H1 (cell line): ENCODE measurements at regions not wholly inside any gene's neighbourhood (a gene's known extent, or its start where the extent isn't known, plus 50 kb on each side); places are given as distances from the start of the nearest gene placed in this dataset.

Source experiments
- CTCF ChIA-PET: fragments of 300-600 bp; sonication (Branson Sonifier 250); formaldehyde crosslinking; loops from one replicate; lab custom pipeline; 2021; ENCODE audit not compliant: partially characterized antibody; lab: Charles Lee
- POLR2A ChIA-PET: fragments of 300-600 bp; sonication (Branson Sonifier 250); formaldehyde crosslinking; loops from one replicate; lab custom pipeline; 2021; ENCODE audit warnings: inconsistent platforms; ENCODE audit not compliant: partially characterized antibody; lab: Charles Lee
- DNase-seq, 2 experiments: peaks; one replicate each; pipeline versions ENCODE4 v3.0.0 to v3.0.0-alpha.2; 2010 to 2022; ENCODE audit warnings: low spot score in 2 of 2, low read depth in 1 of 2, mixed read lengths in 1 of 2
- FAIRE-seq: peaks from 2 replicates; lab custom pipeline; 2011; peaks lifted over from hg19 to GRCh38; lab: Jason Lieb, UNC
- H2AFZ ChIP-seq: 2 replicates; pipeline ENCODE4 v1.8.1; 2012; ENCODE audit warnings: low read length, inconsistent platforms
- H2AK5ac ChIP-seq: 2 replicates; pipeline ENCODE4 v1.6.1; 2013; ENCODE audit warnings: low read depth, low read length
- H2BK120ac ChIP-seq: replicated peaks from 2 replicates; pipeline ENCODE3; 2013; ENCODE audit warnings: low read depth, low read length, inconsistent platforms
- H2BK12ac ChIP-seq: 2 replicates; pipeline ENCODE4 v1.6.1; 2013; ENCODE audit warnings: low read depth, low read length
- H2BK15ac ChIP-seq: 2 replicates; pipeline ENCODE4 v1.6.1; 2013; ENCODE audit warnings: low read length
- H2BK20ac ChIP-seq: 2 replicates; pipeline ENCODE4 v1.6.1; 2013; ENCODE audit warnings: low read length
- H2BK5ac ChIP-seq: 2 replicates; pipeline ENCODE4 v1.6.1; 2013; ENCODE audit warnings: low read depth, low read length
- H3K14ac ChIP-seq: 2 replicates; pipeline ENCODE4 v1.6.1; 2013; ENCODE audit warnings: inconsistent platforms; ENCODE audit not compliant: insufficient read length
- H3K18ac ChIP-seq: 2 replicates; pipeline ENCODE4 v1.6.1; 2013; ENCODE audit warnings: low read length; ENCODE audit errors: extremely low read depth
- H3K23ac ChIP-seq: 2 replicates; pipeline ENCODE4 v1.6.1; 2013; ENCODE audit warnings: inconsistent platforms; ENCODE audit not compliant: insufficient read length
- H3K23me2 ChIP-seq: 2 replicates; pipeline ENCODE4 v1.6.1; 2013; ENCODE audit warnings: low read depth, low read length
- H3K27ac ChIP-seq: 2 replicates; pipeline ENCODE4 v1.6.1; 2011; ENCODE audit warnings: low read depth, low read length, inconsistent platforms
- H3K27me3 ChIP-seq, 4 experiments: replicated peaks in 1 of 4; 1 replicate in 1 of 4; 2 replicates in 3 of 4; pipeline versions ENCODE4 v1.6.1 to v1.8.1; 2011 to 2013; ENCODE audit warnings: low read length in 3 of 4, mild to moderate bottlenecking in 3 of 4, inconsistent platforms in 2 of 4, mixed read lengths in 2 of 4, moderate library complexity in 1 of 4; ENCODE audit not compliant: control insufficient read depth in 3 of 4, insufficient read depth in 3 of 4; ENCODE audit errors: extremely low read depth in 1 of 4
- H3K36me3 ChIP-seq, 4 experiments: 2 replicates each; pipeline versions ENCODE4 v1.6.1 to v1.8.1; 2011 to 2013; ENCODE audit warnings: mild to moderate bottlenecking in 4 of 4, low read length in 3 of 4, moderate library complexity in 2 of 4, control low read depth in 1 of 4, inconsistent platforms in 1 of 4; ENCODE audit not compliant: insufficient read depth in 4 of 4, control insufficient read depth in 2 of 4
- H3K4ac ChIP-seq: replicated peaks from 2 replicates; pipeline ENCODE3; 2013; ENCODE audit warnings: low read length, low read depth, mixed read lengths, inconsistent platforms; ENCODE audit not compliant: insufficient read length
- H3K4me1 ChIP-seq, 4 experiments: replicated peaks in 1 of 4; 1 replicate in 1 of 4; 2 replicates in 3 of 4; pipeline versions ENCODE4 v1.6.1 to v1.8.1; 2011 to 2013; ENCODE audit warnings: low read length in 3 of 4, inconsistent platforms in 2 of 4, mixed read lengths in 1 of 4; ENCODE audit not compliant: insufficient read depth in 4 of 4, control insufficient read depth in 3 of 4
- H3K4me2 ChIP-seq, 2 experiments: 2 replicates each; pipeline versions ENCODE4 v1.6.1 to v1.8.1; 2011 to 2013; ENCODE audit warnings: low read depth in 2 of 2, low read length in 2 of 2, control low read depth in 1 of 2, inconsistent platforms in 1 of 2, mild to moderate bottlenecking in 1 of 2; ENCODE audit not compliant: insufficient read depth in 1 of 2
- H3K4me3 ChIP-seq, 4 experiments: fragments of 200-600, 300-600 bp in 1 of 4; sonication (generic), shearing (Covaris generic), sonication (Bioruptor Twin) in 1 of 4; 2 replicates each; pipeline versions ENCODE4 v1.5.1 to v1.8.1; 2011 to 2016; ENCODE audit warnings: low read length in 4 of 4, low read depth in 3 of 4, control low read depth in 2 of 4, inconsistent platforms in 2 of 4, mild to moderate bottlenecking in 2 of 4, mixed read lengths in 1 of 4, moderate library complexity in 1 of 4; ENCODE audit not compliant: insufficient read depth in 2 of 4; ENCODE audit errors: extremely low read depth in 1 of 4
- H3K56ac ChIP-seq: replicated peaks from 2 replicates; pipeline ENCODE3; 2013; ENCODE audit warnings: low read depth, mild to moderate bottlenecking, mixed read lengths, low read length, inconsistent platforms; ENCODE audit not compliant: insufficient read length
- H3K79me1 ChIP-seq: 2 replicates; pipeline ENCODE4 v1.6.1; 2013; ENCODE audit warnings: low read depth, low read length, control low read depth
- H3K79me2 ChIP-seq, 2 experiments: 2 replicates each; pipeline versions ENCODE4 v1.6.1 to v1.8.1; 2012 to 2013; ENCODE audit warnings: low read length in 2 of 2, mild to moderate bottlenecking in 2 of 2, inconsistent platforms in 1 of 2; ENCODE audit not compliant: insufficient read depth in 2 of 2, control insufficient read depth in 1 of 2
- H3K9ac ChIP-seq, 4 experiments: replicated peaks in 1 of 4; 1 replicate in 1 of 4; 2 replicates in 3 of 4; pipeline versions ENCODE4 v1.6.1 to v1.8.1; 2011 to 2013; ENCODE audit warnings: low read depth in 3 of 4, low read length in 3 of 4, control low read depth in 2 of 4, mild to moderate bottlenecking in 2 of 4, moderate library complexity in 2 of 4, inconsistent platforms in 1 of 4; ENCODE audit errors: extremely low read depth in 1 of 4
- H3K9me3 ChIP-seq, 2 experiments: 2 replicates each; pipeline versions ENCODE4 v1.6.1 to v1.8.1; 2012 to 2013; ENCODE audit warnings: mild to moderate bottlenecking in 2 of 2, moderate library complexity in 2 of 2, control low read depth in 1 of 2, inconsistent platforms in 1 of 2, low read depth in 1 of 2, low read length in 1 of 2, mixed read lengths in 1 of 2; ENCODE audit not compliant: insufficient read depth in 2 of 2
- H4K20me1 ChIP-seq, 2 experiments: replicated peaks in 1 of 2; 2 replicates each; pipeline versions ENCODE3 to v1.8.1; 2011 to 2013; ENCODE audit warnings: inconsistent platforms in 2 of 2, low read length in 2 of 2, mild to moderate bottlenecking in 1 of 2; ENCODE audit not compliant: insufficient read depth in 2 of 2, control insufficient read depth in 1 of 2
- H4K5ac ChIP-seq: 2 replicates; pipeline ENCODE4 v1.6.1; 2013; ENCODE audit warnings: low read length, low read depth, mixed read lengths, inconsistent platforms; ENCODE audit not compliant: insufficient read length
- H4K8ac ChIP-seq: 2 replicates; pipeline ENCODE4 v1.8.0; 2013; ENCODE audit warnings: mild to moderate bottlenecking, moderate library complexity, low read length, inconsistent platforms; ENCODE audit not compliant: insufficient read depth; ENCODE audit errors: extremely low read depth
- H4K91ac ChIP-seq: replicated peaks from 2 replicates; pipeline ENCODE3; 2013; ENCODE audit warnings: low read length, mixed read lengths, inconsistent platforms; ENCODE audit not compliant: insufficient read length
- MAFK ChIP-seq: IDR thresholded peaks from 2 replicates; pipeline ENCODE4 v1.6.1; 2012; ENCODE audit warnings: low read depth, mild to moderate bottlenecking, improper control_type of control experiment, low read length
- RFX5 ChIP-seq: IDR thresholded peaks from 2 replicates; pipeline ENCODE4 v1.6.1; 2011; ENCODE audit warnings: low read depth, low read length, improper control_type of control experiment, borderline replicate concordance
- WGBS, 2 experiments: shearing (Covaris generic) in 1 of 2; methylation state at CpG; one replicate each; pipeline versions ENCODE4 v1.1.6 to v1.1.7; 2013 to 2015; ENCODE audit warnings: low lambda C conversion rate in 2 of 2, mixed read lengths in 2 of 2, inconsistent platforms in 1 of 2, low coverage in 1 of 2, missing lambda C conversion rate in 1 of 2; ENCODE audit not compliant: insufficient replicate concordance in 2 of 2, insufficient coverage in 1 of 2, insufficient read length in 1 of 2; ENCODE audit errors: extremely low coverage in 1 of 2, missing lambda C conversion rate in 1 of 2; 5-methylcytosine and 5-hydroxymethylcytosine counted together

DNA sequence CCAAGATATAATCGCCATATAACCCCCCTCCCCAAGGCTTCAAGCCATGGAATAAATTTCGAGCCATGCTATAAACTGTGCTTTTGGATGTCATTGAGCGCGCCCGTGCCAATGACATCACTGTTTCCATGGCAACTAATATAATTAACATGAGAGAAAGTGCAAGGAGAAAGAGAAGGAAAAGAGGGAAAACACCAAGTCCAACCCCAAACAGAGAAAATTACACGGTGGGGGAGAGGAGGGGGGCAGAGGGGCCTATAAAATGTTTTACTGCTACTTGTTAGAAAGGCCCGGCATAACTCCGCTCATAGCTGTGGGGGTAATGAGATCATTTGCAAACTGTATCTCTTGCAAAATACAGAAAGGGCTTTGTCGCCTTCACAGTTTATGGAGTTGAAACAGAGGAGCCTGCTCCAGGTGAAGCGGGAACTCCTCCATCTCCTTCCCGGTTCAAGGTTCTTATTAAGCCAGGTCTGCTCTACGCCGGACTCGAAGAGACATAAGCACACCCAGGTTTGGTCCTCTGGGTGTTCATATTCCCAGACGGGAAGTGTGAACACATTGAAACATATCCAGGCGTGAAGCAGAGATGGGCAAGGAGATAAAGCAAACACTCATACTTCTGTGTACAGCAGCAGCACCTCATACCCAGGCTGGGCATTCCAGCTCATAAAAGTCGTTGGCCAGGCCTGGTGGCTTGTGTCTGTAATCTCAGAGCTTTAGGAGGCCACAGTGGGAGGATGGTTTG lies 99.1 kb upstream of the MAP1LC3B2 start:
- Histone ChIP-seq H2BK12ac (no peak overlapping the region), H2AK5ac (no peak overlapping the region), H3K56ac (no peak overlapping the region), H3K9me3 (no peaks in the 10 kb centered on the region), H3K27ac (no peak overlapping the region), H3K4ac (no peak overlapping the region), H3K18ac (no peak overlapping the region), H2BK15ac (no peak overlapping the region), H3K79me2 (no peaks in the 10 kb centered on the region), H3K36me3 (no peaks in the 10 kb centered on the region), H3K14ac (no peak overlapping the region), H3K23me2 (no peaks in the 10 kb centered on the region; the same call in 1 of the 2 replicates), H2AFZ (peak overlapping the region; percentile 50; the same call in 1 of the 2 replicates), H4K5ac (no peak overlapping the region), H2BK5ac (no peak overlapping the region), H4K20me1 (no peaks in the 10 kb centered on the region), H3K4me3 (no peak overlapping the region), H3K27me3 (no peaks in the 10 kb centered on the region), H2BK20ac (no peak overlapping the region), H4K91ac (no peak overlapping the region), H4K8ac (no peak overlapping the region), H3K4me1 (peaks cover 0 to 6% (median 0%) of the 10 kb centered on the region in 4 experiments; a peak in 1 of 7 replicates), H2BK120ac (no peak overlapping the region), H3K9ac (no peak overlapping the region), H3K23ac (no peak overlapping the region), H3K4me2 (no peak overlapping the region), H3K79me1 (no peaks in the 10 kb centered on the region)
- no peak for DNase-seq
- WGBS, 2 experiments = 89% methylated on average over 17 of the region's 17 CpGs; no CpG with 5 or more reads in 1 of the 2 experiments
- TF ChIP-seq MAFK (no peak), RFX5 (peak; percentile 28; the same call in 1 of the 2 replicates)
- FAIRE-seq = no peak
- POLR2A ChIA-PET = no interaction called here
- CTCF ChIA-PET = interaction anchor here (0.7 to 1.2 kb wide), 3 partner anchors 16 to 140 kb away, joined by 3 read pairs; no protein-coding TSS in a partner anchor
